A549 (cell line): ENCODE measurements at regions not wholly inside any gene's neighbourhood (a gene's known extent, or its start where the extent isn't known, plus 50 kb on each side); places are given as distances from the start of the nearest gene placed in this dataset.

Source experiments
- ATAC-seq, 2 experiments: fragments of 200-7000 bp in 1 of 2; fragments of >200 bp in 1 of 2; cut with Nextera tagmentation in 1 of 2; cut with Tn5 transposase in 1 of 2; 3 replicates each; pipeline versions ENCODE4 v1.8.0 to v1.9.1; 2018 to 2020; ENCODE audit warnings: mild to moderate bottlenecking in 1 of 2, moderate library complexity in 1 of 2
- CTCF ChIA-PET: fragments of 300-600 bp; sonication (Branson Sonifier 250); formaldehyde crosslinking; extraction: SDS; loops from one replicate; lab custom pipeline; 2021; ENCODE audit warnings: antibody characterized with exemption, inconsistent platforms; lab: Yijun Ruan, JAX
- POLR2A ChIA-PET: fragments of 350-600 bp; formaldehyde crosslinking; extraction: SDS; loops from one replicate; lab custom pipeline; 2021; ENCODE audit warnings: antibody characterized with exemption, inconsistent platforms; lab: Yijun Ruan, JAX
- DNase-seq, 2 experiments: peaks; one replicate each; pipeline versions ENCODE4 v3.0.0 to v3.0.0-alpha.2; 2011 to 2016; ENCODE audit warnings: low read depth in 1 of 2, low spot score in 1 of 2
- FAIRE-seq: peaks from 2 replicates; lab custom pipeline; 2011; peaks lifted over from hg19 to GRCh38; lab: Jason Lieb, UNC
- H3K27ac ChIP-seq, 2 experiments: fragments of >200 bp; sonication (Bioruptor Twin); formaldehyde crosslinking; 3 replicates each; pipeline ENCODE4 v1.5.1; 2016 to 2017
- H3K4me1 ChIP-seq: fragments of >200 bp; sonication (Bioruptor Twin); formaldehyde crosslinking; 3 replicates; pipeline ENCODE4 v1.6.1; 2016
- H3K4me2 ChIP-seq: fragments of >200 bp; sonication (Bioruptor Twin); formaldehyde crosslinking; 3 replicates; pipeline ENCODE4 v1.6.1; 2016
- H3K4me3 ChIP-seq: fragments of >200 bp; sonication (Bioruptor Twin); formaldehyde crosslinking; 3 replicates; pipeline ENCODE4 v1.5.1; 2016
- H3K9me3 ChIP-seq: fragments of >200 bp; sonication (Bioruptor Twin); formaldehyde crosslinking; 3 replicates; pipeline ENCODE4 v1.6.1; 2016
- ATOH8 ChIP-seq: fragments of 250-450 bp; sonication (Bioruptor Pico); IDR thresholded peaks from 2 replicates; pipeline ENCODE4 v1.5.0; 2020; ENCODE audit warnings: low read depth, mild to moderate bottlenecking, moderate library complexity
- CBX8 ChIP-seq: fragments of 200-600 bp; sonication (generic); IDR thresholded peaks from 2 replicates; pipeline ENCODE4 v1.6.1; 2016
- CEBPB ChIP-seq, 2 experiments: fragments of >200 bp in 1 of 2; sonication (Bioruptor Twin) in 1 of 2; formaldehyde crosslinking in 1 of 2; IDR thresholded peaks; 2 replicates each; pipeline ENCODE4 v1.6.1; 2012 to 2016
- EHF ChIP-seq: fragments of 250-450 bp; sonication (Bioruptor Pico); IDR thresholded peaks from 2 replicates; pipeline ENCODE4 v1.5.0; 2020; ENCODE audit warnings: mild to moderate bottlenecking
- ELK1 ChIP-seq: fragments of 150-350 bp; IDR thresholded peaks from 2 replicates; pipeline ENCODE4 v1.6.1; 2014; ENCODE audit warnings: low read depth, mild to moderate bottlenecking, low read length
- FOSB ChIP-seq: fragments of 250-450 bp; sonication (Bioruptor Pico); IDR thresholded peaks from 2 replicates; pipeline ENCODE4 v1.5.0; 2020; ENCODE audit warnings: mild to moderate bottlenecking, moderate library complexity
- HOXA7 ChIP-seq: fragments of 250-450 bp; sonication (Bioruptor Pico); IDR thresholded peaks from 2 replicates; pipeline ENCODE4 v1.5.0; 2020; ENCODE audit warnings: mild to moderate bottlenecking, moderate library complexity
- HOXB5 ChIP-seq: fragments of 250-450 bp; sonication (Bioruptor Pico); IDR thresholded peaks from 2 replicates; pipeline ENCODE4 v1.5.0; 2020; ENCODE audit warnings: mild to moderate bottlenecking, moderate library complexity
- KDM1A ChIP-seq: fragments of 200-600 bp; sonication (generic); IDR thresholded peaks from 2 replicates; pipeline ENCODE4 v1.6.1; 2016; ENCODE audit warnings: low read depth, mild to moderate bottlenecking
- MAX ChIP-seq: IDR thresholded peaks from 2 replicates; pipeline ENCODE4 v1.6.1; 2012
- MAZ ChIP-seq: fragments of 150-350 bp; IDR thresholded peaks from 2 replicates; pipeline ENCODE4 v1.6.1; 2014; ENCODE audit warnings: antibody characterized with exemption, low read depth, low read length, borderline replicate concordance
- PBX3 ChIP-seq: IDR thresholded peaks from 2 replicates; pipeline ENCODE4 v1.6.1; 2012
- RAD21 ChIP-seq, 2 experiments: fragments of >200 bp in 1 of 2; sonication (Bioruptor Twin) in 1 of 2; formaldehyde crosslinking in 1 of 2; IDR thresholded peaks in 1 of 2; conservative IDR thresholded peaks in 1 of 2; 2 replicates in 1 of 2; 3 replicates in 1 of 2; pipeline ENCODE4 v1.6.1; 2012 to 2018; ENCODE audit warnings: inconsistent platforms in 1 of 2
- RFX5 ChIP-seq: fragments of 450-650 bp; IDR thresholded peaks from 2 replicates; pipeline ENCODE4 v1.7.1; 2014; ENCODE audit warnings: antibody characterized with exemption, mild to moderate bottlenecking, moderate library complexity
- SMC3 ChIP-seq: fragments of >200 bp; sonication (Bioruptor Twin); formaldehyde crosslinking; IDR thresholded peaks from 3 replicates; pipeline ENCODE4 v1.6.1; 2018; ENCODE audit warnings: inconsistent platforms
- SREBF2 ChIP-seq: fragments of 450-650 bp; IDR thresholded peaks from 2 replicates; pipeline ENCODE4 v1.6.1; 2014; ENCODE audit warnings: mild to moderate bottlenecking, moderate library complexity
- ZSCAN20 ChIP-seq: fragments of 250-450 bp; sonication (Bioruptor Pico); IDR thresholded peaks from 2 replicates; pipeline ENCODE4 v1.8.0; 2022; ENCODE audit warnings: mild to moderate bottlenecking, moderate library complexity
- WGBS: methylation state at CpG from one replicate; pipeline ENCODE4 v1.1.6; 2017; ENCODE audit errors: missing lambda C conversion rate; 5-methylcytosine and 5-hydroxymethylcytosine counted together

GRCh38 chr18:1252936-1253335, 348.3 kb downstream of the ADCYAP1 start:
- ChIA-PET POLR2A (no interaction called here), CTCF (interaction anchor here (1.6 kb wide), 1 partner anchor 13 kb away, joined by 5 read pairs; no protein-coding TSS in a partner anchor)
- Histone ChIP-seq H3K4me3 (no peak overlapping the region), H3K9me3 (no peaks in the 10 kb centered on the region), H3K27ac (no peak overlapping the region), H3K4me1 (no peaks in the 10 kb centered on the region), H3K4me2 (no peak overlapping the region)
- FAIRE-seq (no peak), ATAC-seq (no peak), DNase-seq (no peak)
- no peak for TF ChIP-seq KDM1A
- TF ChIP-seq RAD21 (conservative IDR thresholded peaks at IDR 0.05 in 1 of 2, IDR thresholded peaks at IDR 0.05 in 1 of 2), result no peak
- TF ChIP-seq MAZ, result no peak
- no peak for TF ChIP-seq SREBF2
- TF ChIP-seq FOSB (CRISPR knock-in tag), result no peak
- TF ChIP-seq SMC3, result no peak
- TF ChIP-seq HOXA7 (CRISPR knock-in tag), result no peak
- no peak for TF ChIP-seq CBX8
- no peak for TF ChIP-seq ELK1
- WGBS, result 21% methylated on average over 1 of the region's 1 CpG

DNA sequence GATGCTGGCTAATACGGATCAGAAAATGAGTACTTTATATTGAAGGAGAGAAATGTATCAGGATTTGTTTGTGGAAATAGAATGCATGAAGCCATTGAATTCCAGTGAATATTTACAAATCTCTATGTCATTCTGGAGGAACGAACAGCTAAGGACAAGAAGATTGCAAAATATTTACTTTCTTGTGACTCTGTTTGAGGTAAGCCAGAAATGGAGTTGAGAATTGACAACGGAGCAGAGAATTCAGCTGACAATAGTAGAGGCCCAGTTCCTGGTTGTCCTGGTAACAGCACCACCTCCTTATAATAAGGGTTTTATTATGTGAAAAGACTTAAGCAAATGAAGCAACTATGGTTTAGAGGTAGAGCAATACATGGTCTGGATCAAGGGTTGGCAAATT, 349.2 kb downstream of the ADCYAP1 start:
- no peak for ATAC-seq

More for the DNA sequence above, 349.2 kb downstream of the ADCYAP1 start:
- CTCF ChIA-PET, result no interaction called here
- H3K9me3 ChIP-seq, result no peaks in the 10 kb centered on the region
- no peak for FAIRE-seq
- no peak overlapping the region for H3K4me3 ChIP-seq
- POLR2A ChIA-PET, result no interaction called here
- WGBS, result 22% methylated on average over 3 of the region's 3 CpGs
- no peaks in the 10 kb centered on the region for H3K4me1 ChIP-seq
- DNase-seq, result no peak
- TF ChIP-seq CEBPB (IDR thresholded peaks at IDR 0.05) (no peak), ELK1 (no peak), HOXB5 (CRISPR knock-in tag) (no peak), EHF (no peak), RFX5 (no peak), SREBF2 (no peak), MAX (no peak), ATOH8 (CRISPR knock-in tag) (no peak), PBX3 (no peak), ZSCAN20 (CRISPR knock-in tag) (no peak), HOXA7 (CRISPR knock-in tag) (no peak)
- no peak overlapping the region for H3K4me2 ChIP-seq
- no peak overlapping the region for H3K27ac ChIP-seq
